ENCODE measurements at regions not wholly inside any gene's neighbourhood (a gene's known extent, or its start where the extent isn't known, plus 50 kb on each side); places are given as distances from the start of the nearest gene placed in this dataset.
"Not testable (repeated sequence)": the region's sequence is repeated elsewhere in the genome, so short reads cannot be mapped to it uniquely, and the experiment has no call there.

DNA sequence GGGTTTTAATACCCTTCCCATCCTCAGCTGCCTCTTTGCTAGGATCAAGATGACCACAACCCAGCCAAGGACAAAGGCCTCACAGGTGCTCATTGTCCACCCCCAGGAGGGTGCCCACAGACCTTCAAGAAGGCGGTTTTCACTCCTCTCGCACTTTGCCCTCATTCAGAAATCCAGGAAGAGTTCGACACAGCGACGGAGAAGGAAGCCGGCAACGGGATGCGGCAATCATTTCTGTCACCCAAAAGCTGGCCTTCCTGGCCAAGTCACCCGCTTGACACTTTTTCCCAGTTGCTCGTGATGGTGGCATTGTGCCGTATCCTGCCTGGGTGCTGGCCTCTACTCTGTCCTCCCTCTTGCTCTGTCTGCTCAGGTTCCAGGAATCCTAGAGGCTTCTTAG lies 293.0 kb upstream of the ZNF337 start:
- DNase-seq (ENCODE audit: low read depth in 2 of 2, low spot score in 1 of 2), result not testable (repeated sequence)

DNA sequence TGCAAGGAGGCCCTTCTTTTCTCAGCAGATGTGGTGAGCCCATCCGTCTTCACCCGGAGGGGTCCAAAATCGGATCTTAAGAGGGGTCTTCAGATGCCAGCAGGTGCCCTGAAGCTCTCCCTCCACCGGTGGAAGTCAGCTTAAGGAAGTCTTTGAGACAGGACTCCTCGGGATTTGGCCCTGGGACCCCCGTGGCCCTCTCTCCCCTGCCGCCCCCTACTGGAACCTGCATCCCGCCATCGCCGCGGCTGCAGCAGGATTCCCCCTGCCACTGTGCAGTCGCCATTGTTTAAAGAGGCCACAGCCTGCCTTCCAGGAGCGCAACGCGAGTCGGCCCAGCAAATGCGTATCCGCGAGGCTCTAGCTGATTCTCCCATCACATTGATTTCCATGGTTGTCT lies 292.5 kb upstream of the ZNF337 start:
- no peak for DNase-seq (ENCODE audit: low read depth in 2 of 2, low spot score in 1 of 2)

DNA sequence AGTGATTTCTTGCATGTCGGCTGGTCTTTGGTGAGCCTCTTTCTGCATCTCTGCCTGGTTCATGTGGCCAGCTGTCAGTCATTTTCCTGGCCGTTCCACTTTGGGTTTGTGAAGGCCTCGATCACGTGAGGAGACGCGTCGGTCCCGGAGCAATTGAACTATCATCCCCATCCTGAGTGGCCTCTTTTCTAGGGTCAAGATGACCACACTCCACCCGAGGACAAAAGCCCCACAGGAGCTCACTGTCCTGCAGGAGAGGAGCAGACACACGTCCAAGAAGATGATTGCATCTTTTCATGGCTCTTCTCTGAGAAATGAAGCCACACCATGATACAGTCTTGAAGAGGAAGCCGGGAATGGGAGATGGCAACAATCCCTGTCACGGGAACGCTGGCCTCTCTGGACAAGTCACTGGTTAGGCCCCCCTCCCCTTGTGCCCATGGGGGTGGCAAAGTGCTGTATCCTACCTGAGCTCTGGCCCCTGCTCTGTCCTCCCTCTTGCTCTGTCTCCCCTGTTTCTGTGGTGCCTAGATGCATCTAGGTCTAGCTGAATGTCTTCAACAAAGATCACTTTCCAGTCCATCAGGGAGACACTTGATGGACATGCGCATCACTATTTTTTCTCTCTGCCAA lies 291.4 kb upstream of the ZNF337 start:
- DNase-seq (ENCODE audit: low read depth in 2 of 2, low spot score in 1 of 2), result not testable (repeated sequence)

DNA sequence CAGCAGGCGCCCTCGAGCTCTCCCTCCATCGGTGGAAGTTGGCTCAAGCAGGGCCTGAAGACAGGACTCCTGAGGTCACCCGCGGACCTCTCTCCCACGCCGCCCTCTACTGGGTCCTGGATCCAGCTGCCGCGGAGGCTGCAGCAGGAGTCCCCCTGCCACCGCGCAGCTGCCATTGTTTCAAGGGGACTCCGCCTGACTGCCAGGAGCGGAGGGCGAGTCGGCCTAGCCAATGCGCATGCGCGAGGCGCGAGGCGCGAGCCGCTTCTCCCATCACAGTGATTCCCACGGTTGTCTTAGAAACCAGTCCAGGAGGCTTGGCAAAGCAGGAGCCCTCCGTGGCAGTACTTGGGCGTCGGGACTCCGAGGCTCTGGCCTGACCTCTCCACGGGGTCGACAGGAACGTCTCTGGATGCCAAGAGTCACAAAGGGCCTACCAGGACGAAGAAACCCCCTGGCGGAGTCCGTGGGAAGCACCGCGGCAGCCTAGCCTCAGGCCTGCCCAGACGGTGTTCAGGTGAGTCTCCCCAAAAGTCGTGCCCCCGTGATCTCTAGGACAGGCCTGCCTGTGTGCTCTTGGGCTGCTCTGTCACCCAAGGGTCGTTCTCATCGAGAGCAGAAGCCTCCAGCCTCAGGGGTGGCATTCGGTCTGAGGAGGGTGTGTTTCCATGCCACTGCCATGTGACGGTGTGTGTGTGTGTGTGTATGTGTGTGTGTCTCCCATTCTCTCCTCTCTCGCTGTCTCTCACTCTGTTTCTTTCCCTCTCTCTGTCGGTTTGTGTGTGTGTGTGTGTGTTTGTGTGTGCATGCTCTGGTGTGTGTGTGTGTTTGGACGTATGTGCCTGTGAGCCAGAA lies 290.6 kb upstream of the ZNF337 start:
- DNase-seq (ENCODE audit: low read depth in 2 of 2, low spot score in 1 of 2), result peak in 1 of 2 donors; percentile 41

DNA sequence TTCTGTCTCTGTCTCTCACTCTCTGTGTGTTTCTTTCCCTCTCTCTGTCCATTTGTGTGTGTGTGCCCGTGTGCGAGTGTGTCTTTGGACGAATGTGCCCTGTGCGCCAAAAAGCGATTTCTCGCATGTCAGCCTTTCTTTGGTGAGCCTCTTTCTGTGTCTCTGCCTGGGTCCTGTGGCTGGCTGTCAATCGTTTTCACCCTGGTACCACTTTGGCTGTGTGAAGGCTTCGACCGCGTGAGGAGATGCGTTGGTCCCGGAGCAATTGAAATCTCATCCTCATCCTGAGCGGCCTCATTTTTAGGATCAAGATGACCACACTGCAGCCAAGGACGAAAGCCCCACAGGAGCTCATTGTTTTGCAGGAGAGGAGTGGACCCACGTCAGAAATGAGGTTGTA lies 288.9 kb upstream of the ZNF337 start:
- DNase-seq (ENCODE audit: low read depth in 2 of 2, low spot score in 1 of 2), result no peak

DNA sequence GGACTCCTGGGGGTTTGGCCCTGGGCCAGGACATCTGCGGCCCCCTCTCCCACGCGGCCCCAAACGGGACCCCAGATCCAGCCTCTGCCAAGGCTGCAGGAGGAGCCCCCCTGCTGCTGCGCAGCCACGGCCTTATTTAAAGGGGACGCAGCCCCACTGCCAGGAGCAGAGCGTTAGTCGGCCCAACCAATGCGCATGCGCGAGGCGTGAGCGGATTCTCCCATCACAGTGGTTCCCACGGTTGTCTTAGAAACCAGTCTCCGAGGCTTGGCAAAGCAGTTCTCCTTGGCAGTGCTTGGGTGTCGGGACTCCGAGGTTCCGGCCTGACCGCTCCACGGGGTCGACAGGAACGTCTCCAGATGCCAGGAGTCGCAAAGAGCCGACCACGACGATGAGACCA lies 288.3 kb upstream of the ZNF337 start:
- peak in 1 of 2 donors; percentile 29 for DNase-seq (ENCODE audit: low read depth in 2 of 2, low spot score in 1 of 2)

DNA sequence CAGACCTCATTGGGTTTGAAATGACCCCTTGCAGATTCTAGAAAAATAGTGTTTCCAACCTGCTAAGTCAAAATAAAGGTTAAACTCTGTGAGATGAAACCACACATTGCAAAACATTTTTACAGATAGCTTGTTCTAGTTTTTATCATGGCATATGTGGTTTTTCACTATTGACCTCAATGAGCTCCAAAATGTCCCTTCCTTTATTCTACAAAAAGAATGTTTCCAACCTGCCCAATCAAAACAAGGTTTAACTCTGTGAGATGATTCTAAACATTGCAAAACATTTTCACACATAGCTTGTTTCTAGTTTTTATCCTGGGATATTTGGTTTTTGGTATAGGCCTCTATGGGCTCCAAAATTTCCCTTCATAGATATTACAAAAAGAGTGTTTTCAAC lies 286.0 kb upstream of the ZNF337 start:
- DNase-seq (ENCODE audit: low read depth in 2 of 2, low spot score in 1 of 2), result not testable (repeated sequence)

DNA sequence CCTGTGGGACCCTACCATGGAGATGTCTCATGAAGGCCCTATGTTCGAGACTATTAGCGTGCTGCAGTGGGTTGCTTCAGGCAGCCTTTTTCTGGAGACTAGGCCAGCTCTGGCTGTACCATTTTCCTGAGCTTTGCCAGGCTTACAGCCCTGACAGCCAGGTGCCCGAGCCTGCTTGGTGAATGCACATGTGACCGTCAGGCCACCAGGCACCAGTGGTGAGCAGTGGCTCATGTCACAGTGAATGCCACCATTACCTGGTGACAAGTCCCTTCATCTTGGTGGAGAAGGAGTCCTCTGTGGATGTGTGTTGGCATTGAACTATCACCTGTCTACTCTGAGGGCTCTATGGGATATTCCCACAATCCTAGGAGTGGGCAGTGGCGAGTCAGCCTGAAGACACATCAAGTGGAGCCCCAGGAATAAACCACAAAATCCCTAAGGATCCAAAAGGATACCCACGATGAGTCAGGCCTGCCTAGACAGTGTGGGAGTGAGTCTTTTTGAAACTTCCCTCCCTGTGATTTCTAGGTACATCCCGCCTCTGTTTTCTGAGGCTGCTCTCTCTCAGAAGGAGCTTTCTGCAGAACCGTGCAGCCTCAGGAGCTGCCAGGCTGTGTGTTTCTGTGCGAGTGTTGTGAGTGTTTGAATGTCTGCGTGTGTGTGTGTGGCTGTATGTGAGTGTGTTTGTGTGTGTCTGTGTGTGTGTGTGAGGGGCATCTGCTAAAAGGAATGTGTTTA lies 282.0 kb upstream of the ZNF337 start:
- DNase-seq (ENCODE audit: low read depth in 2 of 2, low spot score in 1 of 2), result not testable (repeated sequence)

DNA sequence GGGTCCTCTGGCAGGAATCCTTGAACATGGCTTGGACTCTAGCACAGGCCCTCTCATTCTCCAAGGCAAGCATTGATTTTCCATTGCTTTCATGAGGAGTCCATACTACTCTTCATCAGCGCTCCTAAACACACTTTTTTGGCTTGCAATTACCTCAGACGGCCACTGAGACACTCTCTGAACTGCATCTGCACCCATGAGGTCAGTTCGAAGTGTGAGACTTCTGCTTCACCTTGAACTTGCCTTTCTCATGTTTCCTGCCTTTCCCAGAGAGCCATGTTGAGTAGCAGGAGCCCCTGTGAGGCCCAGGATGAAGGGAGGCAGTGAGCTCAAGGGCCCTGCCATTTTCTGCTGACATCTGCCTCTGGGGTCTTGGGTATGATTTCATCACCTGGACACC lies 279.2 kb upstream of the ZNF337 start:
- not testable (repeated sequence) for DNase-seq (ENCODE audit: low read depth in 2 of 2, low spot score in 1 of 2)

DNA sequence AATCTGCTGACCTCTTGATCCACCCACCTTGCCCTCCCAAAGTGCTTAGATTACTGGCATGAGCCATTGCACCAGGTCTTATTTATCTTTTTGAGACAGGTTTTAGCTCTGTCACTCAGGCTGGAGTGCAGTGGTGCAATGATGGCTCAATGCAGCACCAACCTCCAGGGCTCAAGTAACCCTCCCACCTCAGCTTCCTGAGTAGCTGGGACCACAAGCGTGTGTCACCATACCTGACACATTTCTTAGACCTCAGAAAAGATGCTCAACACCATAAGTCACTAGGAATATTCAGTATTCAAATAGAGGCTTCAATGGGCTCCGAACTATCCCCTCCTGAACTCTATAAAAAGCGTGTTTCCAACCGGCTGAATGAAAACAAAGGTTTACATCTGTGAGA lies 268.6 kb upstream of the ZNF337 start:
- not testable (repeated sequence) for DNase-seq (ENCODE audit: low read depth in 2 of 2, low spot score in 1 of 2)

DNA sequence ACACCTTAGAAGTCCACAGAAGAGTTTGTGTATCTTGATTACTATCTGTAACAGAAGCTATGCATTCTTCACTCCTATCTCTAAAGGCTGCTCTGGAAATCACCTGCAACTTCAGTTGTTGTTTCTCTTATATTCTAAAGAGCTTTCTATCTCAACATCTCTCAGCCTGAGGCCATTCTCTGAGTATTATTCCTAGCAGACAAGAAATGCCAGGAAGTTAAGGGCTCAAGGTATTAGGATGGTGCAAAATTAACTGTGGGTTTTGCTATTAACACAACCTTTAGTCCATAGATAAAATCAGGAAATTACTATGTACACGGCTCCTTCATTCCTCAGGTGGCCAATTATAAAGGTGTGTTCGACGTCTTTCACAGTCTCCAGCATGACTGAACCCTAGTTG lies 257.2 kb upstream of the ZNF337 start:
- not testable (repeated sequence) for DNase-seq (ENCODE audit: low read depth in 2 of 2, low spot score in 1 of 2)

DNA sequence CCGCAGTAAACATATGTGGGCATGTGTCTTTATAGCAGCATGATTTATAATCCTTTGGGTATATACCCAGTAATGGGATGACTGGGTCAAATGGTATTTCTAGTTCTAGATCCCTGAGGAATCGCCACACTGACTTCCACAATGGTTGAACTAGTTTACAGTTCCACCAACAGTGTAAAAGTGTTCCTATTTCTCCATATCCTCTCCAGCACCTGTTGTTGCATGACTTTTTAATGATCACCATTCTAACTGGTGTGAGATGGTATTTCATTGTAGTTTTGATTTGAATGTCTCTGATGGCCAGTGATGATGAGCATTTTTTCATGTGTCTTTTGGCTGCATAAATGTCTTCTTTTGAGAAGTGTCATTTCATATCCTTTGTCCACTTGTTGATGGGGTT lies 238.6 kb upstream of the ZNF337 start:
- not testable (repeated sequence) for DNase-seq (ENCODE audit: low read depth in 2 of 2, low spot score in 1 of 2)

DNA sequence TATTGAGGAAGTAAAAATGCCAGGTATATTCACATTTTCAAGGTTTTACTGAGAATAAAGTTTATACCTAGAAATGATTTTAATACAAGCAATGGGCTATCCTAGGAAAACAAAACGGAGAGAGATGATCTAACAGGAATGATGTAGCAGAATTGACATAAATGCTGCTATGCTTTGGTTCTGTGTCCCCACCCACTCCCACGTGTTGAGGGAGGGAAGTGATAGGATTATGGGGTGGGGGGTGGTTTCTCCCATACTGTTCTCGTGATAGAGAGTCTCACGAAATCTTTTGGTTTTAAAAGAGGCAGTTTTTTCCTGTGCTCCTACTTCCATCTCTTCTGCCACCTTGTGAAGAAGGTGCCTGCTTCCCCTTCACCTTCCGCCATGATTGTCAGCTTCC lies 236.2 kb upstream of the ZNF337 start:
- DNase-seq (ENCODE audit: low read depth in 2 of 2, low spot score in 1 of 2), result not testable (repeated sequence)

DNA sequence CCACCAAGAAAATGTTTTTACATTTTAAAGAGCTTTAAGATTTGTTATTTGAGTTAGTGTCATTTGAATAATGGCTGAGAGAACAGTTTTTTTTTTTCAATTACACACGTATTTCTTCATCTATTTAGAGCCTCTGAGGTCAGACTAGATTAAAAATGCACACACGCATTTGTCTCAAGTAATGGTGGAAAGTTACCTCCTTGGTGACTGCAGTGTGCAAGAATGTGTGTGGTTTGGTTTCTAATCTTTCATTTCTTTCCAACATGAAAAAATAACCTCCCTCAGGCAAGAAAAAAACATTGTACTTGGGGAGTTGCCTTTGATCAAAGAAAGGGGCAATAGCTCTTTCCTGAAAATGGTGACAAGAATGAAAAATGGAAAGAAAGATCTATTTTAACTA lies 235.5 kb upstream of the ZNF337 start:
- DNase-seq (ENCODE audit: low read depth in 2 of 2, low spot score in 1 of 2), result not testable (repeated sequence)

DNA sequence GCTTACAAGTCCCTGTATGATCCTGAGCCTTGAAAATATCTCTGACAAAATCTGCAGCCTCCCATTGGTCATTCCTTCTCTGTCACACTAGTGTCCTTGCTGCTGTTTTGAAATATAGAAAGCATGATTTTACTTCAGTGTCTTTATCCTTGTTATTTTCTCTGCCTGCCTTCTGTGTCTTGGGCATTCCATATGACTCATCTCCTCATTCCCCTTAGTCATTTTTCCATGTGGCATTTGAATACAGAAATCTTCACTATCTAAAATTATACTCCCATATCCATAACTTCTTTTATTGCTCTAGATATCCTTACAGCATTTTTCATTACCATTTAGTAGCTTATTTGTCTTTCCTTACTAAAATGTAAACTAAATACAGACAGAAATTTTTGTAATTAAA lies 205.7 kb upstream of the ZNF337 start:
- not testable (repeated sequence) for DNase-seq (ENCODE audit: low read depth in 2 of 2, low spot score in 1 of 2)

DNA sequence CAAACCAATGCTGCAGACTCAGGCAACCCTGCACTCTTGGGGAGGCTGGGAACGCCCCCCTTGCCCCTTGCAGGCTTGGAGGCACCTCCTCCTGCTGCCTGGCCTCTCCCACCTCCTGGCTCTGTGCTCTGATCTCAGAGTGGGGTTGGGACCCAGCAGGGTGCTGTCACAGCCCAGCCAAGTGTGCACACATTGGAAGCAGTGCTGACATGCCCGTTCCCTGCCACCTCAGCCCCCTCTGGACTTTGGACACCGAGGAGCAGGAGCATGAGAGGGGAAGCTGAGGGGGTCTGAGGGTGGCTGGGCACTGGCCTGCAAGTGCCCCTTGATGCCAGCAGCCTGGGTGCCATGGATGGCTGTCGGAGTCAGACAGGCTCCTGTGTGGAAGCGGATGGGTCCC lies 202.0 kb upstream of the ZNF337 start:
- not testable (repeated sequence) for DNase-seq (ENCODE audit: low read depth in 2 of 2, low spot score in 1 of 2)

DNA sequence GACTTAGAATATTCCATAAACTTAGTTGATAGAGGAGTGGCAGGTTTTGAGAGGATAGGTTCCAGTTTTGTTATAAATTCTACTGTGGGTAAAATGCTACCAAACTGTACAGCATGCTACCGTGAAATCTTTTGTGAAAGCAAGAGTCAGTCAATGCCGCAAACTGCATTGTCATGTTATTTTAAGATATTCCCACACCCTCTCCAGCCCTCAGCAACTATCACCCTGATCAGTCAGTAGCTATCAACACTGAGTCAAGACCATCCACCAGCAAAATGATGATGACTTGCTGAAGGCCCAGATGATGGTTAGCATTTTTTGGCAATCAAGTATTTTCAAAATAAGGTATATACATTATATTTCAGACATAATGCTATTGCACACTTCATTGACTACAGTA lies 182.4 kb upstream of the ZNF337 start:
- not testable (repeated sequence) for DNase-seq (ENCODE audit: low read depth in 2 of 2, low spot score in 1 of 2)

DNA sequence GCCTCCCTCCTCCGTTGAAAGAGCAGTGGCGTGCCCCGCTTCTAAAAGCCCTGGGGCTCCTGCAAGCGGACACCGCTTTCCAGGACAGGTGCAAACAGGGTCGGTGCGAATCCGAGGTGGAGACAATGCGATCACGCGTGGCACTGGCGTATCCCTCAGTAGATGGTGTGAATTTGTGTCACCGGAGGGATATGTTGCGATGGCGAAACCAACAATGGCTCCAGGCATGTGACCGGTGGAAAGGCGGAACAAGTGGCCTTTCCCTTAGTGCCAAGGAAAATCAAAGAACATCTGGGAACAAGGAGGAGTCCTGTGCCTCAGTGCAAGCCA lies 172.0 kb upstream of the ZNF337 start:
- not testable (repeated sequence) for DNase-seq (ENCODE audit: low read depth in 2 of 2, low spot score in 1 of 2)

DNA sequence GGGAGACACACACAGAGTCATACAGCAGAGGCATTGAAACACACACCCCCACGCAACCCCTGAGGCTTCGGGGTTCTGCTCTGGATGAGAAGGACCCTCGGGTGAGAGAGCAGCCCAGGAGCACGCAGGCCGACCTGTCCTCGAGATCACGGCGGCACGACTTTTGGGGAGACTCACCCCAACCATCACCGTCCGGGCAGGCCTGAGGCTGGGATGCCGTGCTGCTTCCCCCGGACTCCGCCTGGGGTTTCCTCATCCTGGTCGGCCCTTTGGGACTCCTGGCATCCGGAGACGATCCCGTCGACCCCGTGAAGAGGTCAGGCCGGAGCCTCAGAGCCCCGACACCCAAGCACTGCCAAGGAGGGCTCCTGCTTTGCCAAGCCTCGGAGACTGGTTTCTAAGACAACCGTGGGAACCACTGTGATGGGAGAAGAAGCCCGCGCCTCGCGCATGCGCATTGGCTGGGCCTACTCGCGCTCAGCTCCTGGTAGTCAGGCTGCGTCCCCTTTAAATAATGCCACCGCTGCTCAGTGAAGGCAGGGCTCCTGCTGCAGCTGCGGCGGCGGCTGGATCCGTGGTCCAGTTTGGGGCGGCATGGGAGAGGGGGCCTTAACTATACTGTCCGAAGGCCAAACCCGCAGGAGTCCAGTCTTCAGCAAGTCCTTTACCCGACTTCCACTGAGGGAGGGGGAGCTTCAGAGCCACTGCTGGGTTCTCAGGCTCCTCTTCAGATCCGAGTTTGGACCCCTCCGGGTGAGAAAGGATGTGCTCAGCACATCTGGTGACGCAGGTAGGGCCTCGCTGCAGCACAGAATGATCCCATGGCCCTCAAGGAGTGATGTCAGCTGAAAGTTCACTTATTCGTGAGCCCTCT lies 171.4 kb upstream of the ZNF337 start:
- DNase-seq (ENCODE audit: low read depth in 2 of 2, low spot score in 1 of 2), result peak in 1 of 2 donors; percentile 40

DNA sequence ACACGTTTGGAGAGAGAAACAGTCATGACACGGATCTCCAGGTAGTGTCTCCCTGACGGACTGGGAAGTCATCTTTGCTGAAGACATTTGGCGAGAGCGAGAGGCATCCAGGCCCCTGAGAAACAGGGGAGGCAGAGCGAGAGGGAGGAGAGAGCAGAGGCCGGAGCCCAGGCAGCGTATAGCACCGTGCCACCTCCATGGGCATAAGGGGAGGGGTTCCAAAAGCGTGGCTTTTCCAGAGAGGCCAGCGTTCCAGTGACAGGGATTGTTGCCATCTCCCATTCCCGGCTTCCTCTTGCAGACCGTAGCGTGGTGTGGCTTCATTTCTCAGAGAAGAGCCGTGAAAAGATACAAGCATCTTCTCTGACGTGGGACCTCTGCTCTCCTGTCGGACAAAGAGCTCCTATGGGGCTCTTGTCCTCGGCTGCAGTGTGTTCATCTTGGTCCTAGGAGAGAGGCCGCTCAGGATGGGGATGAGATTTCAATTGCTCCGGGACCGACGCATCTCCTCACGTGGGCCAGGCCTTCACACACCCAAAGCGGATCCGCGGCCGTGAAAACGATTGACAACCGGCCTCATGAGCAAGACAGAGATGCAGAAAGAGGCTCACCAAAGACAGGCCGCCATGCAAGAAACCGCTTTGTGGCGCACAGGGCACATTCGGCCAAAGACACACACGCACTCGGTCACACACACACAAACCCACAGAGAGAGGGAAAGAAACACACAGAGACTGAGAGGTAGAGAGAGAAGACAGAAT lies 170.5 kb upstream of the ZNF337 start:
- DNase-seq (ENCODE audit: low read depth in 2 of 2, low spot score in 1 of 2), result not testable (repeated sequence)

All from stimulated activated CD8-positive, alpha-beta memory T cell treated with anti-CD3 and anti-CD28 coated beads, Interleukin-4, amount 100 ng/mL, for 1 hour (primary cell).